Fibroblast of the aortic adventitia (primary cell): ENCODE measurements at regions not wholly inside any gene's neighbourhood (a gene's known extent, or its start where the extent isn't known, plus 50 kb on each side); places are given as distances from the start of the nearest gene placed in this dataset.

ENCODE experiments used
- DNase-seq: peaks from one replicate; pipeline ENCODE4 v3.0.0-alpha.2; 2010; ENCODE audit warnings: low read depth
- H3K4me3 ChIP-seq: 2 replicates; pipeline ENCODE4 v1.5.1; 2011; ENCODE audit warnings: low read depth, mild to moderate bottlenecking, control low read depth, low read length, moderate library complexity
- TF ChIP-seq, protein P1 (sequence below): IDR thresholded peaks from 2 replicates; pipeline ENCODE4 v1.5.1; 2011; ENCODE audit warnings: mild to moderate bottlenecking, low read length, control low read depth, inconsistent platforms; ENCODE audit not compliant: insufficient read depth

DNA sequence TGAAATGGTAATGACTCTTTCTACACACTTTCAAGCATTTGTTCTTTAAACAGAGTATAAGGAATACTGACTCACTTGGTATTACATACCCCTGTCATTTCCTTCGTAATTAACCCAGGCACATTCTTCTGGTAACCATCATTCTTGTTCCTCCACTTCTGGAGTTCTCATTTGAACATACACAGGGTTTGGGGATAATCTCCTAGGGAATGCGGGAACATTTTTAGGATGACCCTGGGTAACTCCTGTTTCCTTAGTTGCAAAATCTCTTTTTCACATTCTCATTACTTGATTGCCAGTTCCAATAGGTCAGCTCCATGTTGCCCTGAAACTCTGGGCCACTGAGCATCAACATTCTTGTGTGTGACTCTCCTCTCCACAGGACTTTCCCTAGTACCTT lies 51.5 kb upstream of the E2F3 start:
- no peak overlapping the region for H3K4me3 ChIP-seq
- no peak for DNase-seq
- TF ChIP-seq, protein P1, sequence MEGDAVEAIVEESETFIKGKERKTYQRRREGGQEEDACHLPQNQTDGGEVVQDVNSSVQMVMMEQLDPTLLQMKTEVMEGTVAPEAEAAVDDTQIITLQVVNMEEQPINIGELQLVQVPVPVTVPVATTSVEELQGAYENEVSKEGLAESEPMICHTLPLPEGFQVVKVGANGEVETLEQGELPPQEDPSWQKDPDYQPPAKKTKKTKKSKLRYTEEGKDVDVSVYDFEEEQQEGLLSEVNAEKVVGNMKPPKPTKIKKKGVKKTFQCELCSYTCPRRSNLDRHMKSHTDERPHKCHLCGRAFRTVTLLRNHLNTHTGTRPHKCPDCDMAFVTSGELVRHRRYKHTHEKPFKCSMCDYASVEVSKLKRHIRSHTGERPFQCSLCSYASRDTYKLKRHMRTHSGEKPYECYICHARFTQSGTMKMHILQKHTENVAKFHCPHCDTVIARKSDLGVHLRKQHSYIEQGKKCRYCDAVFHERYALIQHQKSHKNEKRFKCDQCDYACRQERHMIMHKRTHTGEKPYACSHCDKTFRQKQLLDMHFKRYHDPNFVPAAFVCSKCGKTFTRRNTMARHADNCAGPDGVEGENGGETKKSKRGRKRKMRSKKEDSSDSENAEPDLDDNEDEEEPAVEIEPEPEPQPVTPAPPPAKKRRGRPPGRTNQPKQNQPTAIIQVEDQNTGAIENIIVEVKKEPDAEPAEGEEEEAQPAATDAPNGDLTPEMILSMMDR: no peak

DNA sequence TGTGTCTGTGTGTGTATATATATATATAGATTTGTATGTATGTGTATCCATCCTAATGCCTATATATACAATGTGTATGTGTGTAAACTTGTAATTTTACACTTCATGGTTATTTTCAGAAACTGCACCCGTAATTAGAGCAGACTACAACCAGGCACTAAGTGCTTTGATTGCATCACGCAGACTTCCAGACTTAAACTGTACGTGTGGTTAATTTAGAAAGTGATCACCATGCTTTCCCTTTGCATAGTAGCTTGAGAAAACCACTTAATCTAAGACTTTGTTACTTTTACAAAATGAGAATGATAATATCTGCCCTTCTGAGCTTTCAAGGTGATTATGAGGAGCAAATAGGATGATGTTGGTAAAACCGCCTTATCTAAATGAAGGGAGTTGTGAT lies 50.1 kb upstream of the E2F3 start:
- no peak for DNase-seq
- TF ChIP-seq, protein P1: no peak
- H3K4me3 ChIP-seq: no peak overlapping the region
